K562 (cell line): ENCODE measurements at regions not wholly inside any gene's neighbourhood (a gene's known extent, or its start where the extent isn't known, plus 50 kb on each side); places are given as distances from the start of the nearest gene placed in this dataset.

Experiments used
- ATAC-seq: fragments of 200-7000 bp; cut with Tn5 transposase; 3 replicates; pipeline ENCODE4 v1.9.1; 2020; ENCODE audit warnings: moderate library complexity
- BruUV-seq: library from RNA; stranded (reverse); fragments of 400-500 nt; replicated peaks from 2 replicates; lab custom pipeline; 2021; lab: Mats Ljungman, UMichigan
- CTCF ChIA-PET: fragments of 300-600 bp; formaldehyde crosslinking; extraction: SDS; loops from one replicate; lab custom pipeline; 2021; ENCODE audit warnings: low intra/inter-chr PET ratio; lab: Yijun Ruan, JAX
- POLR2A ChIA-PET: fragments of 300-600, 350-650 bp; sonication (Branson Sonifier 250); formaldehyde crosslinking; extraction: SDS; loops from one replicate; lab custom pipeline; 2021; ENCODE audit warnings: antibody characterized with exemption, inconsistent platforms; lab: Yijun Ruan, JAX
- DNase-seq, 4 experiments: peaks; one replicate each; pipeline versions ENCODE4 v3.0.0 to v3.0.0-alpha.2; 2011 to 2018; ENCODE audit warnings: low spot score in 3 of 4, mixed read lengths in 3 of 4; ENCODE audit errors: extremely low read depth in 1 of 4
- FAIRE-seq: peaks from 2 replicates; lab custom pipeline; 2011; peaks lifted over from hg19 to GRCh38; lab: Jason Lieb, UNC
- H2AFZ ChIP-seq: 2 replicates; pipeline ENCODE4 v1.6.0; 2011; ENCODE audit warnings: low read depth, low read length, control low read depth, inconsistent platforms
- H3K27ac ChIP-seq: fragments of 200-600 bp; 3 replicates; pipeline ENCODE4 v1.8.0; 2011; ENCODE audit warnings: low read depth, mild to moderate bottlenecking, control low read depth, inconsistent platforms, low read length, moderate library complexity, mixed read lengths; ENCODE audit errors: extremely low read depth
- H3K27me3 ChIP-seq, 2 experiments: fragments of 300-600 bp in 1 of 2; 2 replicates in 1 of 2; 3 replicates in 1 of 2; pipeline versions ENCODE4 v1.6.0 to v1.8.0; 2011; ENCODE audit warnings: inconsistent platforms in 2 of 2, low read length in 2 of 2, mild to moderate bottlenecking in 1 of 2, mixed read lengths in 1 of 2, moderate library complexity in 1 of 2; ENCODE audit not compliant: control insufficient read depth in 2 of 2, insufficient read depth in 2 of 2
- H3K36me3 ChIP-seq: fragments of 300-600 bp; 3 replicates; pipeline ENCODE4 v1.8.0; 2011; ENCODE audit warnings: mild to moderate bottlenecking, low read length, inconsistent platforms; ENCODE audit not compliant: control insufficient read depth, insufficient read depth
- H3K4me1 ChIP-seq, 2 experiments: fragments of 200-600 bp in 1 of 2; replicated peaks in 1 of 2; 2 replicates in 1 of 2; 3 replicates in 1 of 2; pipeline versions ENCODE4 v1.5.1 to v1.8.0; 2011; ENCODE audit warnings: inconsistent platforms in 2 of 2, low read length in 2 of 2, mild to moderate bottlenecking in 1 of 2, mixed read lengths in 1 of 2, moderate library complexity in 1 of 2; ENCODE audit not compliant: control insufficient read depth in 2 of 2, insufficient read depth in 2 of 2
- H3K4me2 ChIP-seq: 2 replicates; pipeline ENCODE4 v1.6.1; 2011; ENCODE audit warnings: low read length, control low read depth, inconsistent platforms, mixed read lengths; ENCODE audit not compliant: insufficient read depth
- H3K4me3 ChIP-seq: fragments of 200-600 bp; sonication (generic), shearing (Covaris generic); 2 replicates; pipeline ENCODE4 v1.5.1; 2016; ENCODE audit warnings: control low read depth, inconsistent platforms
- H3K79me2 ChIP-seq: fragments of 200-600 bp; 3 replicates; pipeline ENCODE4 v1.8.0; 2011; ENCODE audit warnings: low read length, inconsistent platforms; ENCODE audit not compliant: control insufficient read depth, insufficient read depth
- H3K9ac ChIP-seq, 2 experiments: 2 replicates each; pipeline versions ENCODE4 v1.6.0 to v1.6.1; 2011; ENCODE audit warnings: low read depth in 2 of 2, low read length in 2 of 2, control low read depth in 1 of 2, inconsistent platforms in 1 of 2, mild to moderate bottlenecking in 1 of 2, mixed read lengths in 1 of 2; ENCODE audit not compliant: insufficient read depth in 1 of 2
- H3K9me1 ChIP-seq: one replicate; pipeline ENCODE4 v1.6.0; 2011; ENCODE audit warnings: inconsistent platforms, mild to moderate bottlenecking, low read length, moderate library complexity; ENCODE audit not compliant: control insufficient read depth, insufficient read depth
- H3K9me3 ChIP-seq: replicated peaks from 2 replicates; pipeline ENCODE4 v1.5.1; 2011; ENCODE audit warnings: low read depth, low read length, inconsistent platforms; ENCODE audit not compliant: control insufficient read depth, insufficient read depth
- H4K20me1 ChIP-seq: replicated peaks from 2 replicates; pipeline ENCODE4 v1.6.1; 2011; ENCODE audit warnings: low read length, inconsistent platforms, mixed read lengths; ENCODE audit not compliant: control insufficient read depth, insufficient read depth
- CREM ChIP-seq: IDR thresholded peaks from 2 replicates; pipeline ENCODE4 v1.6.1; 2014; ENCODE audit warnings: antibody characterized with exemption, low read depth
- NR2C2 ChIP-seq, 2 experiments: fragments of 200-800 bp in 1 of 2; sonication (Bioruptor generic) in 1 of 2; sonication (generic) in 1 of 2; formaldehyde crosslinking in 1 of 2; IDR thresholded peaks; 2 replicates each; pipeline versions ENCODE4 v1.6.1 to v1.8.0; 2016 to 2022; ENCODE audit warnings: mild to moderate bottlenecking in 1 of 2, missing compliant biosample characterization in 1 of 2, missing genetic modification characterization in 1 of 2, missing genetic modification reagents in 1 of 2
- ZNF655 ChIP-seq: fragments of 250-450 bp; sonication (Bioruptor Pico); IDR thresholded peaks from 2 replicates; pipeline ENCODE4 v1.5.0; 2021
- WGBS: fragments of 100-300 bp; shearing (Covaris generic); methylation state at CpG from one replicate; pipeline ENCODE4 v1.1.6; 2016; ENCODE audit warnings: low coverage, mixed read lengths; ENCODE audit not compliant: insufficient coverage; ENCODE audit errors: missing lambda C conversion rate; 5-methylcytosine and 5-hydroxymethylcytosine counted together
- in situ Hi-C: fragments of 300-500 bp; cut with MboI; formaldehyde crosslinking; loops from 4 replicates; pipeline ENCODE4 v1.15.0; 2018; ENCODE audit warnings: inconsistent platforms, mixed read lengths
- intact Hi-C: fragments of 100-400 bp; cut with micrococcal nuclease; formaldehyde crosslinking; loops from 2 replicates; pipeline ENCODE4 v1.14.2; 2022

GRCh38 chrX:84933956-84934556 lies 69.6 kb upstream of the APOOL start:
- FAIRE-seq, result no peak
- peak in 2 of 4 experiments; percentile 2 to 9 for DNase-seq
- H4K20me1 ChIP-seq, result no peaks in the 10 kb centered on the region
- in situ Hi-C loops (loop anchor here (10.0 kb wide), 1 partner anchor 599 kb away; no protein-coding TSS in a partner anchor), intact Hi-C loops (no loop called here)
- ChIA-PET CTCF (no interaction called here), POLR2A (no interaction called here)
- no peaks in the 10 kb centered on the region for H3K9me3 ChIP-seq
- peak; percentile 72 for ATAC-seq
- H3K9me1 ChIP-seq, result no peaks in the 10 kb centered on the region
- no peaks in the 10 kb centered on the region for H3K79me2 ChIP-seq
- TF ChIP-seq CREM (peak; percentile 48; the same call in 1 of the 2 replicates), NR2C2 (CRISPR knock-in tag; IDR thresholded peaks at IDR 0.05) (no peak), NR2C2 (tag; IDR thresholded peaks at IDR 0.05) (0 out of 2 replicates have a peak, but pooled peaks have one; percentile 14), ZNF655 (no peak)
- H3K27ac ChIP-seq, result no peak overlapping the region
- BruUV-seq, result no TSS peak
- no peak overlapping the region for H3K4me2 ChIP-seq
- 0% methylated on average over 1 of the region's 46 CpGs for WGBS
- no peak overlapping the region for H2AFZ ChIP-seq
- no peaks in the 10 kb centered on the region for H3K27me3 ChIP-seq
- no peaks in the 10 kb centered on the region for H3K36me3 ChIP-seq
- H3K9ac ChIP-seq, result no peak overlapping the region
- H3K4me3 ChIP-seq, result no peak overlapping the region
- no peaks in the 10 kb centered on the region for H3K4me1 ChIP-seq
